Activated CD4-positive, alpha-beta memory T cell treated with anti-CD3 and anti-CD28 coated beads, Interleukin-2, amount 10 ng/mL, durations not matched to agents 7 days and 5 days (primary cell): ENCODE measurements at regions not wholly inside any gene's neighbourhood (a gene's known extent, or its start where the extent isn't known, plus 50 kb on each side); places are given as distances from the start of the nearest gene placed in this dataset.

ENCODE experiments used
- CTCF ChIA-PET: fragments of 350-600 bp; sonication (Branson Sonifier 250); formaldehyde crosslinking; loops from one replicate; lab custom pipeline; 2021; ENCODE audit warnings: antibody characterized with exemption, inconsistent platforms; lab: Charles Lee
- POLR2A ChIA-PET: fragments of 350-600 bp; sonication (Branson Sonifier 250); formaldehyde crosslinking; loops from one replicate; lab custom pipeline; 2021; ENCODE audit warnings: antibody characterized with exemption; lab: Charles Lee
- DNase-seq: peaks from one replicate; pipeline ENCODE4 v3.0.0-alpha.2; 2020
- H3K27ac Mint-ChIP-seq: one replicate; pipeline ENCODE4 v1.8.0; 2021; ENCODE audit warnings: mild to moderate bottlenecking, mixed read lengths
- H3K27me3 Mint-ChIP-seq: one replicate; pipeline ENCODE4 v1.8.0; 2021; ENCODE audit warnings: mixed read lengths
- H3K36me3 Mint-ChIP-seq: one replicate; pipeline ENCODE4 v1.8.0; 2021; ENCODE audit warnings: low read depth, mixed read lengths
- H3K4me1 Mint-ChIP-seq: one replicate; pipeline ENCODE4 v1.8.0; 2021; ENCODE audit warnings: mixed read lengths
- H3K4me3 Mint-ChIP-seq: one replicate; pipeline ENCODE4 v1.8.0; 2021; ENCODE audit warnings: mild to moderate bottlenecking, mixed read lengths
- H3K9me3 Mint-ChIP-seq: one replicate; pipeline ENCODE4 v1.8.0; 2021; ENCODE audit warnings: mixed read lengths

GRCh38 chr10:10803278-10803677 lies 214.4 kb upstream of the CELF2 start:
- CTCF ChIA-PET, result no interaction called here
- Mint-ChIP-seq H3K27me3 (peaks cover 5% of the 10 kb centered on the region), H3K36me3 (no peaks in the 10 kb centered on the region), H3K9me3 (no peaks in the 10 kb centered on the region), H3K27ac (no peak overlapping the region), H3K4me3 (no peak overlapping the region), H3K4me1 (no peaks in the 10 kb centered on the region)
- POLR2A ChIA-PET, result no interaction called here
- DNase-seq, result no peak

- H3K4me3 Mint-ChIP-seq, result no peak overlapping the region
- CTCF ChIA-PET, result no interaction called here
- H3K27ac Mint-ChIP-seq, result no peak overlapping the region
Measured at GRCh38 chr10:10804061-10804460, 213.6 kb upstream of the CELF2 start.

GRCh38 chr10:10804998-10805740 lies 212.5 kb upstream of the CELF2 start:
- H3K9me3 Mint-ChIP-seq, result no peaks in the 10 kb centered on the region
- H3K36me3 Mint-ChIP-seq, result no peaks in the 10 kb centered on the region
- ChIA-PET POLR2A (no interaction called here), CTCF (no interaction called here)
- H3K27ac Mint-ChIP-seq, result no peak overlapping the region
- no peaks in the 10 kb centered on the region for H3K4me1 Mint-ChIP-seq
- peaks cover 4% of the 10 kb centered on the region for H3K27me3 Mint-ChIP-seq
- H3K4me3 Mint-ChIP-seq, result no peak overlapping the region
- DNase-seq, result no peak

More at GRCh38 chr10:10804061-10804460, 213.6 kb upstream of the CELF2 start:
- Mint-ChIP-seq H3K9me3 (no peaks in the 10 kb centered on the region), H3K4me1 (no peaks in the 10 kb centered on the region), H3K36me3 (no peaks in the 10 kb centered on the region), H3K27me3 (peaks cover 4% of the 10 kb centered on the region)
- POLR2A ChIA-PET, result no interaction called here
- DNase-seq, result no peak

GRCh38 chr10:10807106-10807505 lies 210.6 kb upstream of the CELF2 start:
- H3K27ac Mint-ChIP-seq, result no peak overlapping the region
- POLR2A ChIA-PET, result no interaction called here

GRCh38 chr10:10811562-10811961 lies 206.1 kb upstream of the CELF2 start:
- no peak overlapping the region for H3K4me3 Mint-ChIP-seq
- DNase-seq, result no peak
- H3K4me1 Mint-ChIP-seq, result no peaks in the 10 kb centered on the region
- H3K9me3 Mint-ChIP-seq, result no peaks in the 10 kb centered on the region
- H3K36me3 Mint-ChIP-seq, result no peaks in the 10 kb centered on the region
- H3K27me3 Mint-ChIP-seq, result peaks cover 2% of the 10 kb centered on the region
- ChIA-PET CTCF (no interaction called here), POLR2A (no interaction called here)
- no peak overlapping the region for H3K27ac Mint-ChIP-seq

More at GRCh38 chr10:10807106-10807505, 210.6 kb upstream of the CELF2 start:
- Mint-ChIP-seq H3K4me3 (no peak overlapping the region), H3K4me1 (no peaks in the 10 kb centered on the region), H3K36me3 (no peaks in the 10 kb centered on the region), H3K9me3 (no peaks in the 10 kb centered on the region), H3K27me3 (peaks cover 2% of the 10 kb centered on the region)
- CTCF ChIA-PET, result no interaction called here
- DNase-seq, result no peak

GRCh38 chr10:10813656-10814055 lies 204.0 kb upstream of the CELF2 start:
- Mint-ChIP-seq H3K27me3 (no peaks in the 10 kb centered on the region), H3K4me1 (no peaks in the 10 kb centered on the region), H3K36me3 (no peaks in the 10 kb centered on the region), H3K9me3 (peaks cover 3% of the 10 kb centered on the region), H3K27ac (no peak overlapping the region), H3K4me3 (no peak overlapping the region)
- no peak for DNase-seq
- ChIA-PET CTCF (no interaction called here), POLR2A (no interaction called here)

- Mint-ChIP-seq H3K4me3 (no peak overlapping the region), H3K27ac (no peak overlapping the region), H3K4me1 (no peaks in the 10 kb centered on the region), H3K27me3 (no peaks in the 10 kb centered on the region), H3K9me3 (peaks cover 3% of the 10 kb centered on the region), H3K36me3 (no peaks in the 10 kb centered on the region)
- ChIA-PET POLR2A (no interaction called here), CTCF (no interaction called here)
- DNase-seq, result no peak
Measured at GRCh38 chr10:10814069-10814468, 203.6 kb upstream of the CELF2 start.

GRCh38 chr10:10816447-10816846 lies 201.2 kb upstream of the CELF2 start:
- no peaks in the 10 kb centered on the region for H3K4me1 Mint-ChIP-seq
- H3K27ac Mint-ChIP-seq, result no peak overlapping the region
- H3K9me3 Mint-ChIP-seq, result peaks cover 5% of the 10 kb centered on the region
- H3K4me3 Mint-ChIP-seq, result no peak overlapping the region
- H3K27me3 Mint-ChIP-seq, result no peaks in the 10 kb centered on the region
- no peak for DNase-seq
- ChIA-PET POLR2A (no interaction called here), CTCF (no interaction called here)
- no peaks in the 10 kb centered on the region for H3K36me3 Mint-ChIP-seq

- H3K4me3 Mint-ChIP-seq, result no peak overlapping the region
- CTCF ChIA-PET, result no interaction called here
- H3K36me3 Mint-ChIP-seq, result no peaks in the 10 kb centered on the region
- H3K27ac Mint-ChIP-seq, result no peak overlapping the region
- no peaks in the 10 kb centered on the region for H3K27me3 Mint-ChIP-seq
- POLR2A ChIA-PET, result no interaction called here
- H3K4me1 Mint-ChIP-seq, result no peaks in the 10 kb centered on the region
- DNase-seq, result no peak
- peaks cover 5% of the 10 kb centered on the region for H3K9me3 Mint-ChIP-seq
Measured at GRCh38 chr10:10817609-10818008, 200.1 kb upstream of the CELF2 start.

GRCh38 chr10:10818082-10818481 lies 199.6 kb upstream of the CELF2 start:
- Mint-ChIP-seq H3K4me3 (no peak overlapping the region), H3K27me3 (no peaks in the 10 kb centered on the region), H3K4me1 (no peaks in the 10 kb centered on the region), H3K9me3 (peaks cover 5% of the 10 kb centered on the region), H3K27ac (no peak overlapping the region), H3K36me3 (no peaks in the 10 kb centered on the region)
- POLR2A ChIA-PET, result no interaction called here
- no peak for DNase-seq
- CTCF ChIA-PET, result no interaction called here

GRCh38 chr10:10819206-10819856 lies 198.3 kb upstream of the CELF2 start:
- POLR2A ChIA-PET, result no interaction called here
- H3K27me3 Mint-ChIP-seq, result peaks cover 3% of the 10 kb centered on the region
- DNase-seq, result no peak
- no peaks in the 10 kb centered on the region for H3K36me3 Mint-ChIP-seq
- no peaks in the 10 kb centered on the region for H3K4me1 Mint-ChIP-seq
- CTCF ChIA-PET, result no interaction called here
- H3K27ac Mint-ChIP-seq, result no peak overlapping the region
- H3K9me3 Mint-ChIP-seq, result peaks cover 5% of the 10 kb centered on the region
- no peak overlapping the region for H3K4me3 Mint-ChIP-seq

- Mint-ChIP-seq H3K4me1 (no peaks in the 10 kb centered on the region), H3K36me3 (no peaks in the 10 kb centered on the region), H3K4me3 (no peak overlapping the region), H3K27me3 (peaks cover 5% of the 10 kb centered on the region), H3K9me3 (peaks cover 5% of the 10 kb centered on the region), H3K27ac (no peak overlapping the region)
- CTCF ChIA-PET, result no interaction called here
- no peak for DNase-seq
- POLR2A ChIA-PET, result no interaction called here
Measured at GRCh38 chr10:10821926-10822325, 195.7 kb upstream of the CELF2 start.

GRCh38 chr10:10824591-10825148 lies 193.0 kb upstream of the CELF2 start:
- H3K9me3 Mint-ChIP-seq, result peaks cover 2% of the 10 kb centered on the region
- no peak overlapping the region for H3K4me3 Mint-ChIP-seq
- CTCF ChIA-PET, result no interaction called here
- H3K27ac Mint-ChIP-seq, result no peak overlapping the region
- POLR2A ChIA-PET, result no interaction called here
- H3K4me1 Mint-ChIP-seq, result no peaks in the 10 kb centered on the region
- DNase-seq, result no peak
- H3K27me3 Mint-ChIP-seq, result peaks cover 14% of the 10 kb centered on the region
- H3K36me3 Mint-ChIP-seq, result no peaks in the 10 kb centered on the region

- DNase-seq, result no peak
- no peaks in the 10 kb centered on the region for H3K36me3 Mint-ChIP-seq
- H3K4me3 Mint-ChIP-seq, result no peak overlapping the region
- H3K9me3 Mint-ChIP-seq, result no peaks in the 10 kb centered on the region
- ChIA-PET CTCF (no interaction called here), POLR2A (no interaction called here)
- H3K27ac Mint-ChIP-seq, result no peak overlapping the region
- no peaks in the 10 kb centered on the region for H3K4me1 Mint-ChIP-seq
- peaks cover 14% of the 10 kb centered on the region for H3K27me3 Mint-ChIP-seq
Measured at GRCh38 chr10:10826125-10826524, 191.5 kb upstream of the CELF2 start.
